ENCODE measurements at regions not wholly inside any gene's neighbourhood (a gene's known extent, or its start where the extent isn't known, plus 50 kb on each side); places are given as distances from the start of the nearest gene placed in this dataset.

DNA sequence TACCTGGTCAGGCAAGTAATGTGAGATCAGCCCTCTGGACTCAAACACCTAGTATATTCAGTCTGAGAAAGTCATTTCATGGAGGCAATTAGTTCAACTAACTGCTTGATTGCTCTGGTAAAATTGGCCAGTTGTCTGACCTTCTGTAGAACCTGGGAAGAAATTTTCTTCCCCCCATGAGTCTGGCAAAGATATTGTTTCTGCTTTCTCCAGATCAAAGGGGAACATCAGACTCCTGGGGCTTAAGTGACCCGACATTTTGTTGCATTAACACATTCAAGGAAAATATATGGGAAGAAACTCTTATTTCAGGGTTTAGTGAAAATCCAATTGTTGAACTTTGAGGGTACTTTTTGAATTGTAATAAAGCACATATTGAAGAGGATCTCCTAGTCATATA, 375.1 kb downstream of the SUCLG1 start:
- H3K4me1 Mint-ChIP-seq (ENCODE audit: low read depth), result no peaks in the 10 kb centered on the region
- TF ChIP-seq, protein P1, sequence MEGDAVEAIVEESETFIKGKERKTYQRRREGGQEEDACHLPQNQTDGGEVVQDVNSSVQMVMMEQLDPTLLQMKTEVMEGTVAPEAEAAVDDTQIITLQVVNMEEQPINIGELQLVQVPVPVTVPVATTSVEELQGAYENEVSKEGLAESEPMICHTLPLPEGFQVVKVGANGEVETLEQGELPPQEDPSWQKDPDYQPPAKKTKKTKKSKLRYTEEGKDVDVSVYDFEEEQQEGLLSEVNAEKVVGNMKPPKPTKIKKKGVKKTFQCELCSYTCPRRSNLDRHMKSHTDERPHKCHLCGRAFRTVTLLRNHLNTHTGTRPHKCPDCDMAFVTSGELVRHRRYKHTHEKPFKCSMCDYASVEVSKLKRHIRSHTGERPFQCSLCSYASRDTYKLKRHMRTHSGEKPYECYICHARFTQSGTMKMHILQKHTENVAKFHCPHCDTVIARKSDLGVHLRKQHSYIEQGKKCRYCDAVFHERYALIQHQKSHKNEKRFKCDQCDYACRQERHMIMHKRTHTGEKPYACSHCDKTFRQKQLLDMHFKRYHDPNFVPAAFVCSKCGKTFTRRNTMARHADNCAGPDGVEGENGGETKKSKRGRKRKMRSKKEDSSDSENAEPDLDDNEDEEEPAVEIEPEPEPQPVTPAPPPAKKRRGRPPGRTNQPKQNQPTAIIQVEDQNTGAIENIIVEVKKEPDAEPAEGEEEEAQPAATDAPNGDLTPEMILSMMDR (IDR thresholded peaks at IDR 0.05), result no peak
- no peaks in the 10 kb centered on the region for H3K9me3 Mint-ChIP-seq
- ATAC-seq (ENCODE audit: poor library complexity) (no peak), DNase-seq (no peak)
- H3K27me3 Mint-ChIP-seq, result peaks cover 35% of the 10 kb centered on the region
- Histone ChIP-seq H3K27ac (ENCODE audit: low read depth in 1 of 2, low read length in 2 of 2) (no peak overlapping the region), H3K4me3 (ENCODE audit: low read length) (no peak overlapping the region), H3K9me3 (ENCODE audit: control insufficient read depth in 1 of 2, insufficient read depth in 1 of 2, low read length in 2 of 2) (no peaks in the 10 kb centered on the region), H3K27me3 (ENCODE audit: control insufficient read depth in 1 of 2, insufficient read depth in 2 of 2, low read length in 2 of 2) (peaks cover 5 to 26% of the 10 kb centered on the region in 2 experiments), H3K36me3 (ENCODE audit: insufficient read depth, low read length) (no peaks in the 10 kb centered on the region), H3K4me1 (ENCODE audit: insufficient read depth, low read length) (no peaks in the 10 kb centered on the region)
- no peak overlapping the region for H3K27ac Mint-ChIP-seq
- intact Hi-C loops (cut with DNase I, micrococcal nuclease), result no loop called here
- ChIA-PET CTCF (no interaction called here), POLR2A (no interaction called here)
- H3K4me3 Mint-ChIP-seq, result no peak overlapping the region
- no peaks in the 10 kb centered on the region for H3K36me3 Mint-ChIP-seq (ENCODE audit: low read depth)

- H3K4me3 Mint-ChIP-seq, result no peak overlapping the region
- TF ChIP-seq, protein P1 (IDR thresholded peaks at IDR 0.05), result no peak
- DNase-seq (no peak), ATAC-seq (ENCODE audit: poor library complexity) (no peak)
- ChIA-PET POLR2A (no interaction called here), CTCF (no interaction called here)
- H3K4me1 Mint-ChIP-seq (ENCODE audit: low read depth), result no peaks in the 10 kb centered on the region
- no peak overlapping the region for H3K27ac ChIP-seq (ENCODE audit: low read depth in 1 of 2, low read length in 2 of 2)
- H3K36me3 Mint-ChIP-seq (ENCODE audit: low read depth), result no peaks in the 10 kb centered on the region
- no peaks in the 10 kb centered on the region for H3K36me3 ChIP-seq (ENCODE audit: insufficient read depth, low read length)
- no peaks in the 10 kb centered on the region for H3K9me3 Mint-ChIP-seq
- no peaks in the 10 kb centered on the region for H3K4me1 ChIP-seq (ENCODE audit: insufficient read depth, low read length)
- intact Hi-C loops (cut with DNase I, micrococcal nuclease), result no loop called here
- no peak overlapping the region for H3K4me3 ChIP-seq (ENCODE audit: low read length)
- H3K27me3 Mint-ChIP-seq, result peaks cover 4% of the 10 kb centered on the region
- no peak overlapping the region for H3K27ac Mint-ChIP-seq
- H3K27me3 ChIP-seq (ENCODE audit: control insufficient read depth in 1 of 2, insufficient read depth in 2 of 2, low read length in 2 of 2), result no peaks in the 10 kb centered on the region
- no peaks in the 10 kb centered on the region for H3K9me3 ChIP-seq (ENCODE audit: control insufficient read depth in 1 of 2, insufficient read depth in 1 of 2, low read length in 2 of 2)
Observed at GRCh38 chr2:84078471-84078870, 380.6 kb downstream of the SUCLG1 start.

DNA sequence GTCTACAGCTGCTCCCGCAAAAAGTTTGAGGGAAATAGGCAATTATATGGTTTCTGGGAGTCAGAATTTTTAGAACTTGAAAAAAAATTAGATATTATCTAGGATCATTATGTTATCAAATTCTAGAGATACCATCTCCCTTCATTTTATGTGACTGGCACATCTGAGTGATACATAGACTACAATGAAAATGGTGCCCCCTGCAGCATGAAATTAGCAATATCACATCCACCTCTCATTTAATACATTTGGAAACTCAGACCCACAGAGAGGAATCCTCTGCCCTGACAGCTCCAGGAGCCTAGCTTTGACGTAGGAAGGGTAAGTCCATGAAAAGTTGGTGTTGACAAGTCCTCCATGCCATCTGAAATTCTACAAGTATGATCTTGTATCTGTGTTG, 381.6 kb downstream of the SUCLG1 start:
- H3K4me3 Mint-ChIP-seq, result no peak overlapping the region
- TF ChIP-seq, protein P1 (IDR thresholded peaks at IDR 0.05), result no peak

More for the DNA sequence above, 381.6 kb downstream of the SUCLG1 start:
- CTCF ChIA-PET, result no interaction called here
- POLR2A ChIA-PET, result no interaction called here
- H3K27me3 Mint-ChIP-seq, result peaks cover 4% of the 10 kb centered on the region
- no peaks in the 10 kb centered on the region for H3K36me3 ChIP-seq (ENCODE audit: insufficient read depth, low read length)
- H3K4me1 Mint-ChIP-seq (ENCODE audit: low read depth), result no peaks in the 10 kb centered on the region
- H3K9me3 ChIP-seq (ENCODE audit: control insufficient read depth in 1 of 2, insufficient read depth in 1 of 2, low read length in 2 of 2), result no peaks in the 10 kb centered on the region
- H3K9me3 Mint-ChIP-seq, result no peaks in the 10 kb centered on the region
- intact Hi-C loops (cut with DNase I, micrococcal nuclease), result no loop called here
- no peak overlapping the region for H3K27ac ChIP-seq (ENCODE audit: low read depth in 1 of 2, low read length in 2 of 2)
- no peaks in the 10 kb centered on the region for H3K4me1 ChIP-seq (ENCODE audit: insufficient read depth, low read length)
- DNase-seq, result no peak
- no peak for ATAC-seq (ENCODE audit: poor library complexity)
- H3K27me3 ChIP-seq (ENCODE audit: control insufficient read depth in 1 of 2, insufficient read depth in 2 of 2, low read length in 2 of 2), result no peaks in the 10 kb centered on the region
- no peak overlapping the region for H3K4me3 ChIP-seq (ENCODE audit: low read length)
- H3K36me3 Mint-ChIP-seq (ENCODE audit: low read depth), result no peaks in the 10 kb centered on the region
- H3K27ac Mint-ChIP-seq, result no peak overlapping the region
